Muscle of leg (tissue), 3 donors: ENCODE measurements at regions not wholly inside any gene's neighbourhood (a gene's known extent, or its start where the extent isn't known, plus 50 kb on each side); places are given as distances from the start of the nearest gene placed in this dataset.
A peak's percentile ranks its signal among the peaks of the same experiment; 100 is the strongest.

ENCODE experiments used
- DNase-seq: peaks from one replicate; pipeline ENCODE4 v3.0.0; 2013
- H3K27ac ChIP-seq: one replicate; pipeline ENCODE4 v1.5.1; 2013; ENCODE audit warnings: mild to moderate bottlenecking, low read length, control low read depth
- H3K27me3 ChIP-seq: one replicate; pipeline ENCODE4 v1.6.1; 2013; ENCODE audit warnings: low read length; ENCODE audit not compliant: control insufficient read depth, insufficient read depth
- H3K36me3 ChIP-seq: one replicate; pipeline ENCODE4 v1.6.1; 2013; ENCODE audit warnings: low read length; ENCODE audit not compliant: control insufficient read depth, insufficient read depth
- H3K4me1 ChIP-seq: one replicate; pipeline ENCODE4 v1.6.1; 2013; ENCODE audit warnings: low read length; ENCODE audit not compliant: control insufficient read depth, insufficient read depth
- H3K4me3 ChIP-seq: one replicate; pipeline ENCODE4 v1.5.1; 2013; ENCODE audit warnings: low read length, control low read depth
- H3K9me3 ChIP-seq: replicated peaks from 2 replicates; pipeline ENCODE4 v1.6.1; 2013; ENCODE audit warnings: low read depth, low read length; ENCODE audit not compliant: control insufficient read depth
- WGBS: methylation state at CpG from one replicate; pipeline ENCODE4 v1.1.5; 2013; ENCODE audit warnings: missing lambda C conversion rate; ENCODE audit not compliant: insufficient coverage; 5-methylcytosine and 5-hydroxymethylcytosine counted together

GRCh38 chr18:40662898-40663437 is 1292.1 kb upstream of the PIK3C3 start:
- no peak overlapping the region for H3K27ac ChIP-seq
- no peak for DNase-seq
- no peaks in the 10 kb centered on the region for H3K4me1 ChIP-seq
- 97% methylated on average over 5 of the region's 16 CpGs for WGBS
- no peaks in the 10 kb centered on the region for H3K27me3 ChIP-seq
- H3K36me3 ChIP-seq = no peaks in the 10 kb centered on the region
- no peak overlapping the region for H3K4me3 ChIP-seq
- H3K9me3 ChIP-seq = no peaks in the 10 kb centered on the region

GRCh38 chr18:40653682-40654081 is 1301.4 kb upstream of the PIK3C3 start:
- WGBS = no CpG with 5 or more reads among the region's 1 CpG

GRCh38 chr18:40652321-40652720 is 1302.7 kb upstream of the PIK3C3 start:
- Histone ChIP-seq H3K4me3 (no peak overlapping the region), H3K36me3 (no peaks in the 10 kb centered on the region), H3K27me3 (no peaks in the 10 kb centered on the region), H3K4me1 (no peaks in the 10 kb centered on the region), H3K27ac (no peak overlapping the region), H3K9me3 (no peaks in the 10 kb centered on the region)
- WGBS = no CpG with 5 or more reads among the region's 1 CpG
- DNase-seq = peak; percentile 76

More at GRCh38 chr18:40653682-40654081, 1301.4 kb upstream of the PIK3C3 start:
- H3K9me3 ChIP-seq = no peaks in the 10 kb centered on the region
- H3K27ac ChIP-seq = no peak overlapping the region
- no peaks in the 10 kb centered on the region for H3K27me3 ChIP-seq
- H3K36me3 ChIP-seq = no peaks in the 10 kb centered on the region
- no peaks in the 10 kb centered on the region for H3K4me1 ChIP-seq
- no peak overlapping the region for H3K4me3 ChIP-seq
- DNase-seq = peak; percentile 91

- Histone ChIP-seq H3K9me3 (no peaks in the 10 kb centered on the region), H3K36me3 (no peaks in the 10 kb centered on the region), H3K4me3 (no peak overlapping the region), H3K27me3 (no peaks in the 10 kb centered on the region), H3K27ac (no peak overlapping the region), H3K4me1 (no peaks in the 10 kb centered on the region)
- 96% methylated on average over 2 of the region's 3 CpGs for WGBS
- DNase-seq = no peak
These were observed 1303.9 kb upstream of the PIK3C3 start for GRCh38 chr18:40651163-40651562.

- Histone ChIP-seq H3K27ac (no peak overlapping the region), H3K36me3 (no peaks in the 10 kb centered on the region), H3K9me3 (no peaks in the 10 kb centered on the region), H3K27me3 (no peaks in the 10 kb centered on the region), H3K4me3 (no peak overlapping the region), H3K4me1 (no peaks in the 10 kb centered on the region)
- no CpG with 5 or more reads among the region's 4 CpGs for WGBS
- no peak for DNase-seq
These were observed 1312.3 kb upstream of the PIK3C3 start for GRCh38 chr18:40642692-40643229.

GRCh38 chr18:40631319-40631718 is 1323.7 kb upstream of the PIK3C3 start:
- Histone ChIP-seq H3K9me3 (peaks cover 6% of the 10 kb centered on the region), H3K36me3 (no peaks in the 10 kb centered on the region), H3K27me3 (no peaks in the 10 kb centered on the region), H3K4me3 (no peak overlapping the region), H3K4me1 (no peaks in the 10 kb centered on the region), H3K27ac (no peak overlapping the region)
- DNase-seq = peak; percentile 65
- no CpG with 5 or more reads among the region's 3 CpGs for WGBS

GRCh38 chr18:40630496-40630895 is 1324.5 kb upstream of the PIK3C3 start:
- no peak for DNase-seq
- Histone ChIP-seq H3K4me1 (no peaks in the 10 kb centered on the region), H3K4me3 (no peak overlapping the region), H3K36me3 (no peaks in the 10 kb centered on the region), H3K27me3 (no peaks in the 10 kb centered on the region), H3K9me3 (peaks cover 6% of the 10 kb centered on the region), H3K27ac (no peak overlapping the region)
- no CpG with 5 or more reads among the region's 1 CpG for WGBS

GRCh38 chr18:40624959-40625358 is 1330.1 kb upstream of the PIK3C3 start:
- 93% methylated on average over 2 of the region's 4 CpGs for WGBS
- no peak overlapping the region for H3K4me3 ChIP-seq
- no peaks in the 10 kb centered on the region for H3K4me1 ChIP-seq
- H3K27me3 ChIP-seq = no peaks in the 10 kb centered on the region
- H3K27ac ChIP-seq = no peak overlapping the region
- peaks cover 2% of the 10 kb centered on the region for H3K9me3 ChIP-seq
- DNase-seq = no peak
- no peaks in the 10 kb centered on the region for H3K36me3 ChIP-seq

GRCh38 chr18:40613721-40614120 is 1341.3 kb upstream of the PIK3C3 start:
- Histone ChIP-seq H3K27ac (peak overlapping the region; percentile 68), H3K9me3 (no peaks in the 10 kb centered on the region), H3K27me3 (no peaks in the 10 kb centered on the region), H3K4me3 (no peak overlapping the region), H3K36me3 (no peaks in the 10 kb centered on the region), H3K4me1 (no peaks in the 10 kb centered on the region)
- DNase-seq = peak; percentile 91

GRCh38 chr18:40612356-40612755 is 1342.7 kb upstream of the PIK3C3 start:
- WGBS = no CpG with 5 or more reads among the region's 1 CpG
- H3K4me1 ChIP-seq = no peaks in the 10 kb centered on the region
- H3K9me3 ChIP-seq = no peaks in the 10 kb centered on the region
- H3K36me3 ChIP-seq = no peaks in the 10 kb centered on the region
- no peak for DNase-seq
- H3K27ac ChIP-seq = no peak overlapping the region
- no peak overlapping the region for H3K4me3 ChIP-seq
- H3K27me3 ChIP-seq = no peaks in the 10 kb centered on the region

GRCh38 chr18:40608226-40608625 is 1346.8 kb upstream of the PIK3C3 start:
- H3K4me3 ChIP-seq = no peak overlapping the region
- no peak overlapping the region for H3K27ac ChIP-seq
- H3K9me3 ChIP-seq = no peaks in the 10 kb centered on the region
- no CpG with 5 or more reads among the region's 2 CpGs for WGBS
- H3K36me3 ChIP-seq = no peaks in the 10 kb centered on the region
- H3K4me1 ChIP-seq = no peaks in the 10 kb centered on the region
- no peak for DNase-seq
- H3K27me3 ChIP-seq = no peaks in the 10 kb centered on the region
